Heart right ventricle (tissue), 16 donors: ENCODE measurements at regions not wholly inside any gene's neighbourhood (a gene's known extent, or its start where the extent isn't known, plus 50 kb on each side); places are given as distances from the start of the nearest gene placed in this dataset.

Experiments
- ATAC-seq, 8 donors: fragments of 200-7000 bp; cut with Tn5 transposase; one replicate each; pipeline ENCODE4 v1.9.1; 2020; ENCODE audit warnings: mild to moderate bottlenecking in 8 of 8, moderate library complexity in 8 of 8, moderate number of reproducible peaks in 1 of 8
- DNase-seq, 2 donors: peaks; one replicate each; pipeline ENCODE4 v3.0.0-alpha.2; 2020
- H3K27ac ChIP-seq, 10 donors: fragments of 200-600 bp; sonication (generic) in 2 of 10; one replicate each; pipeline versions ENCODE4 v1.5.0 to v1.8.0; 2020 to 2022; ENCODE audit warnings: mild to moderate bottlenecking in 3 of 10
- H3K27me3 ChIP-seq, 7 donors: fragments of 200-600 bp; one replicate each; pipeline ENCODE4 v1.8.0; 2021 to 2022; ENCODE audit warnings: mild to moderate bottlenecking in 2 of 7
- H3K36me3 ChIP-seq, 9 donors: fragments of 200-600 bp; sonication (generic) in 1 of 9; one replicate each; pipeline versions ENCODE4 v1.5.0 to v1.8.0; 2020 to 2022; ENCODE audit warnings: mild to moderate bottlenecking in 2 of 9
- H3K4me1 ChIP-seq, 9 donors: fragments of 200-600 bp; sonication (generic) in 1 of 9; one replicate each; pipeline versions ENCODE4 v1.5.0 to v1.8.0; 2020 to 2022; ENCODE audit warnings: mild to moderate bottlenecking in 4 of 9
- H3K4me3 ChIP-seq, 10 donors: fragments of 200-600 bp; sonication (generic) in 2 of 10; one replicate each; pipeline versions ENCODE4 v1.5.0 to v1.8.0; 2020 to 2022; ENCODE audit warnings: mild to moderate bottlenecking in 7 of 10, moderate library complexity in 2 of 10
- H3K9me3 ChIP-seq, 11 donors: fragments of 200-600 bp in 10 of 11; sonication (generic) in 2 of 11; one replicate each; pipeline versions ENCODE4 v1.5.0 to v1.8.0; 2013 to 2022; ENCODE audit warnings: mild to moderate bottlenecking in 2 of 11, control low read depth in 1 of 11, moderate library complexity in 1 of 11
- whole genome bisulfite sequencing, 2 donors: extraction: QIAGEN DNeasy Blood & Tissue Kit; methylation state at CpG; one replicate each; pipeline ENCODE4 v1.1.7; 2013; ENCODE audit warnings: inconsistent platforms in 1 of 2; 5-methylcytosine and 5-hydroxymethylcytosine counted together
- intact Hi-C, 10 donors: fragments of 100-400 bp; cut with DNase I; formaldehyde crosslinking; loops; one replicate each; pipeline versions ENCODE4 v1.11.1 to v1.14.2; 2022
- TF ChIP-seq, protein P1 (sequence below), 9 donors: fragments of 200-600 bp; sonication (generic) in 2 of 9; IDR thresholded peaks; one replicate each; pipeline versions ENCODE4 v1.5.0 to v1.8.0; 2021 to 2022; ENCODE audit warnings: antibody characterized with exemption in 9 of 9, mild to moderate bottlenecking in 5 of 9, moderate library complexity in 1 of 9
- donor health status: Arrhythmogenic right ventricular cardiomyopathy.
- donor health status: ischemic (EF 13 %, LVEDD 7.1; RV severe dilation, severe dysfunction).
- donor health status: healthy with polysubstance abuse.
- donor health status: DM: no; HTN: yes; CAD: no.
- donor health status: DM: no; HTN: no; CAD: no.
- donor health status: ischemic (EF 25% LVEDD 6.9; RV normal size, moderate dysfunction).
- donor health status: ischemic (EF 25% LVEDD 5.7; RV mildly dilated, moderate dysfunction).
- donor health status: healthy.
- donor health status: DM: yes; HTN: yes; CAD: no.
- donor health status: Ischemic cardiomyopathy.
- donor health status: ischemic (EF 35%, LVEDD 5.7; RV mildly dilated, moderate dysfunction).
- donor health status: nonischemic (EF 11% LVEDD 7.7; RV severe dilation, severe dysfunction).
- donor health status: DM: yes; HTN: yes; CAD: no.
- donor health status: PGD.
- donor health status: ischemic (EF 29% LVEDD 5.4; RV normal size, mild dysfunction).
- donor health status: nonischemic (EF 23%, LVEDD 6.1; RV moderate dilation, normal function).

GRCh38 chr10:95125582-95125981, 56.3 kb upstream of the CYP2C8 start:
- H3K27ac ChIP-seq, result no peak overlapping the region
- DNase-seq (no peak), ATAC-seq (no peak)
- TF ChIP-seq, protein P1, sequence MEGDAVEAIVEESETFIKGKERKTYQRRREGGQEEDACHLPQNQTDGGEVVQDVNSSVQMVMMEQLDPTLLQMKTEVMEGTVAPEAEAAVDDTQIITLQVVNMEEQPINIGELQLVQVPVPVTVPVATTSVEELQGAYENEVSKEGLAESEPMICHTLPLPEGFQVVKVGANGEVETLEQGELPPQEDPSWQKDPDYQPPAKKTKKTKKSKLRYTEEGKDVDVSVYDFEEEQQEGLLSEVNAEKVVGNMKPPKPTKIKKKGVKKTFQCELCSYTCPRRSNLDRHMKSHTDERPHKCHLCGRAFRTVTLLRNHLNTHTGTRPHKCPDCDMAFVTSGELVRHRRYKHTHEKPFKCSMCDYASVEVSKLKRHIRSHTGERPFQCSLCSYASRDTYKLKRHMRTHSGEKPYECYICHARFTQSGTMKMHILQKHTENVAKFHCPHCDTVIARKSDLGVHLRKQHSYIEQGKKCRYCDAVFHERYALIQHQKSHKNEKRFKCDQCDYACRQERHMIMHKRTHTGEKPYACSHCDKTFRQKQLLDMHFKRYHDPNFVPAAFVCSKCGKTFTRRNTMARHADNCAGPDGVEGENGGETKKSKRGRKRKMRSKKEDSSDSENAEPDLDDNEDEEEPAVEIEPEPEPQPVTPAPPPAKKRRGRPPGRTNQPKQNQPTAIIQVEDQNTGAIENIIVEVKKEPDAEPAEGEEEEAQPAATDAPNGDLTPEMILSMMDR (IDR thresholded peaks at IDR 0.05), result no peak
- no peaks in the 10 kb centered on the region for H3K4me1 ChIP-seq
- H3K27me3 ChIP-seq, result peaks cover 0 to 11% (median 0%) of the 10 kb centered on the region in 7 donors
- 94 to 97% methylated on average over 1 of the region's 1 CpG for WGBS, 2 donors
- intact Hi-C loops, result no loop called here
- H3K9me3 ChIP-seq, result peaks cover 0 to 10% (median 0%) of the 10 kb centered on the region in 11 donors
- no peak overlapping the region for H3K4me3 ChIP-seq
- no peaks in the 10 kb centered on the region for H3K36me3 ChIP-seq

GRCh38 chr10:95122736-95123135, 53.4 kb upstream of the CYP2C8 start:
- Histone ChIP-seq H3K4me3 (no peak overlapping the region), H3K9me3 (peaks cover 0 to 38% (median 9%) of the 10 kb centered on the region in 11 donors), H3K27me3 (peaks cover 0 to 11% (median 0%) of the 10 kb centered on the region in 7 donors), H3K27ac (no peak overlapping the region), H3K4me1 (no peaks in the 10 kb centered on the region), H3K36me3 (no peaks in the 10 kb centered on the region)
- 44 to 89% methylated on average over 1 of the region's 1 CpG for WGBS, 2 donors
- ATAC-seq (no peak), DNase-seq (no peak)
- intact Hi-C loops, result no loop called here
- TF ChIP-seq, protein P1 (IDR thresholded peaks at IDR 0.05), result no peak

DNA sequence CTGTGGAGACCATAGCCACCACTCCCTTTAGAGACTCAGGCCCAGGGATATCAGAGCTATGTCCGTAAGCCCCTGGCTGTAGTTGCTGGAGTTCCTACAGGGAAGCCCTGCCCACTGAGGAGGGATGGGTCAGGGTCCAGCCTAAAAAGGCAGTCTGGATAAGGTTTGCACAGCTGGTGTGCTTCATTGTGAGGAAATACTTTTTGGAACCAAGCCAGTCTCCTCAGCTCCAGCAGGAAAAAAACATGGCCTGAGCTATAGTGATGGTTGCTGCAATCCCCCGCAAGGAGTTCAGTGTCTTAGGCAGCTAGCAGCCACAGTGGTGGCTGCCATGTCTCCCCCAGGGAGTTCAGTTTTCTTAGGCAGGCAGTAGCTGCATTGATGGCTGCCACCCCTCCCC, 52.6 kb upstream of the CYP2C8 start:
- DNase-seq (no peak), ATAC-seq (peak in 1 of 8 donors; percentile 31)
- peaks cover 0 to 41% (median 9%) of the 10 kb centered on the region in 11 donors for H3K9me3 ChIP-seq
- WGBS, 2 donors, result 32 to 40% methylated on average over 2 of the region's 2 CpGs
- TF ChIP-seq, protein P1 (IDR thresholded peaks at IDR 0.05), result no peak
- H3K36me3 ChIP-seq, result no peaks in the 10 kb centered on the region
- intact Hi-C loops, result no loop called here
- H3K27me3 ChIP-seq, result peaks cover 0 to 11% (median 0%) of the 10 kb centered on the region in 7 donors
- no peaks in the 10 kb centered on the region for H3K4me1 ChIP-seq
- H3K27ac ChIP-seq, result no peak overlapping the region
- H3K4me3 ChIP-seq, result no peak overlapping the region
